ENCODE measurements at regions not wholly inside any gene's neighbourhood (a gene's known extent, or its start where the extent isn't known, plus 50 kb on each side); places are given as distances from the start of the nearest gene placed in this dataset.

GRCh38 chr20:16174311-16174710, 398.9 kb downstream of the KIF16B start:
- DNase-seq (ENCODE audit: low spot score), result no peak

- no peak for DNase-seq (ENCODE audit: low spot score)
Measured at GRCh38 chr20:16173044-16173443, 400.2 kb downstream of the KIF16B start.

- DNase-seq (ENCODE audit: low spot score), result no peak
Measured at GRCh38 chr20:16171180-16171579, 402.1 kb downstream of the KIF16B start.

- no peak for DNase-seq (ENCODE audit: low spot score)
Measured at GRCh38 chr20:16170406-16170971, 402.8 kb downstream of the KIF16B start.

- no peak for DNase-seq (ENCODE audit: low spot score)
Measured at GRCh38 chr20:16167423-16168130, 405.7 kb downstream of the KIF16B start.

- DNase-seq (ENCODE audit: low spot score), result no peak
Measured at GRCh38 chr20:16166737-16167136, 406.5 kb downstream of the KIF16B start.

- DNase-seq (ENCODE audit: low spot score), result no peak
Measured at GRCh38 chr20:16158976-16159286, 414.3 kb downstream of the KIF16B start.

GRCh38 chr20:16158090-16158975, 414.9 kb downstream of the KIF16B start:
- no peak for DNase-seq (ENCODE audit: low spot score)

GRCh38 chr20:16147916-16148315, 425.3 kb downstream of the KIF16B start:
- no peak for DNase-seq (ENCODE audit: low spot score)

- no peak for DNase-seq (ENCODE audit: low spot score)
Measured at GRCh38 chr20:16147216-16147615, 426.0 kb downstream of the KIF16B start.

- no peak for DNase-seq (ENCODE audit: low spot score)
Measured at GRCh38 chr20:16145919-16146318, 427.3 kb downstream of the KIF16B start.

GRCh38 chr20:16143596-16143995, 429.7 kb downstream of the KIF16B start:
- no peak for DNase-seq (ENCODE audit: low spot score)

GRCh38 chr20:16135630-16136029, 437.6 kb downstream of the KIF16B start:
- DNase-seq (ENCODE audit: low spot score), result no peak

- no peak for DNase-seq (ENCODE audit: low spot score)
Measured at GRCh38 chr20:16132036-16132798, 441.0 kb downstream of the KIF16B start.

- DNase-seq (ENCODE audit: low spot score), result no peak
Measured at GRCh38 chr20:16129411-16129810, 443.8 kb downstream of the KIF16B start.

- DNase-seq (ENCODE audit: low spot score), result no peak
Measured at GRCh38 chr20:16128538-16129106, 444.6 kb downstream of the KIF16B start.

GRCh38 chr20:16125816-16126215, 447.4 kb downstream of the KIF16B start:
- no peak for DNase-seq (ENCODE audit: low spot score)

- DNase-seq (ENCODE audit: low spot score), result no peak
Measured at GRCh38 chr20:16124911-16125776, 448.1 kb downstream of the KIF16B start.

- no peak for DNase-seq (ENCODE audit: low spot score)
Measured at GRCh38 chr20:16124491-16124890, 448.8 kb downstream of the KIF16B start.

- DNase-seq (ENCODE audit: low spot score), result no peak
Measured at GRCh38 chr20:16123623-16124022, 449.6 kb downstream of the KIF16B start.

GRCh38 chr20:16119909-16120308, 453.3 kb downstream of the KIF16B start:
- no peak for DNase-seq (ENCODE audit: low spot score)

Measured in HuH-7 (cell line).